ENCODE measurements at regions not wholly inside any gene's neighbourhood (a gene's known extent, or its start where the extent isn't known, plus 50 kb on each side); places are given as distances from the start of the nearest gene placed in this dataset.
"Not testable (repeated sequence)": the region's sequence is repeated elsewhere in the genome, so short reads cannot be mapped to it uniquely, and the experiment has no call there.

DNA sequence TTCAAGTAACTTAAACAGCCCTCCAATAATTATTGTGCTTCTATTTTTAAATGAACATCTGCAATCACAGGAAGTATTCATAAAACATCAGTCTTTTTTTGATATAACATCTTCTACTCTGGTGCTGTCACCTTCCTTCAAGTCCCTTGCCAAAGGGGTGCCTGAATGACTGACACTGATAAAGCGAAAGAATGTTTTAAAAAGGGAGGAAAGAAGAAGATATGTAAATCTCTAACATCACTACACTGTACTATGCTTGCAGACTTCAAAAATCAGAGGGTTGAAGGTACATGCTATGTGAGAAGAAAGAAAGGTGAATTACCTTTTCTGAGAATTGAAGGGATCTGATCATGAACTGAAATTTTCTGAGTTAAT is 253.7 kb downstream of the ZPLD1 start:
- DNase-seq: no peak

DNA sequence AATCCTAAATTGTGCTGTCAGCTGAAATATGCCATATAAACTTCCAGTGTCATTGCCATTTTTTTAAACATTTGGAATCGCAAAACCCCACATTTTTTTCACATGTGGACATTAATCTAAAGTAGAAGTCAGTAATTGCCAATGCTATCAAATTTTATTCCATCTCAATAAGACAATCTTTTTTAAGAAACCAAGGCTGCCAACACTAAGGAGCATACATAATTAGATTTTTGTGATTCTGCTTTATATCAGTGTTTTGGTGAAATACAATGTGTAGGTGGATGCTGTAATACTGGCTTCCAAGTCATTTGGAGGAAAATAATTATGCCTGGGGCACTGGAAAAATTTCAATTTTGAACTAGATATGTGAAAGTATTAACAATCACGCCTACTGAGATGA is 256.7 kb downstream of the ZPLD1 start:
- no peak for DNase-seq

DNA sequence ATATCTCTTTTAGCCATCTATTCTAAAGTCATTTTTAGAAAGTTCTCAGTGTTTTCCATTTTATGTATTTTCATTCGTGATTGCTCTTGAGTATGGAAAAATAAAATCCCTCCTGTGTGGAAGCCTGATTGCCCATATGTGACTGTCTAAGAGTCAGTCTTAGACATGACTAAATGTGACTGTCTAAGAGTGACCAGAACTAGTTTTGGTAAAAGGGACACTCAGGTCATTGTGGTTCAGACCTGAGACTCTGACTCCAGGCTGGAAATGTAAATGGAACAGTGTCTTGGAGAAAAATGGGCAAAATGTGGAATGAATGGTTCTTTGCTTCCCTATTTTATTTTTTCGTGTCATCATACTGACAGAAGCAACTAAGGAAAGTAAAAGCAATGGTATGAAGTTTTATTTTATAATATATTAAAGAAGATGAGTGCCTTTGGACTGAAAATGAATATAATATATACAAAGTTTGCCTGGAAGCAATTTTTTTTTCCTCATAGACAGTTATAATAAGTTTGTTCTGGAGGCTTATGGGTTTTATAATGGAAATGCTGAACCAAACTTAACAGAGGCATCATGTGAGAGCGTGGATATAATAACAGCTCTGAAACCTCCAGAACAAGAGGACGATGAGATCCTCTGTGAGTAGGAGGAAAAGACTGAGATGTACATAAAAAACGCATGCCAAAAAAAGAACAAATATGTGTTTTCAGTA is 264.4 kb downstream of the ZPLD1 start:
- DNase-seq: no peak

DNA sequence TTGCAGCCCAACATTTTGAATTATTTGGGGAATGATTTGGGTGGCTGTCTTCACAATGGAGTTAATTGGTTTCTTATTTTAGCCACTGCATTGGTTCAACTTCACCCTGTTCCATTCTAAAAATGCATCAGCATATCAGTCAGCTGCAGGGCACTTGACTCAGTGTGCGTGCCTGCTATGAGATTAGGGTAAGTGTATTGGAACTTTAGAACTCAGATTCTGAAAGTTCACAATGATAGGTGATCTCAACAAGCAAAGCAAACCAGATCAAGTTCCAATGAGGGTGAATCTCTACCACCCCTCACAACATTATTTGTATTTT is 265.0 kb downstream of the ZPLD1 start:
- DNase-seq: no peak

DNA sequence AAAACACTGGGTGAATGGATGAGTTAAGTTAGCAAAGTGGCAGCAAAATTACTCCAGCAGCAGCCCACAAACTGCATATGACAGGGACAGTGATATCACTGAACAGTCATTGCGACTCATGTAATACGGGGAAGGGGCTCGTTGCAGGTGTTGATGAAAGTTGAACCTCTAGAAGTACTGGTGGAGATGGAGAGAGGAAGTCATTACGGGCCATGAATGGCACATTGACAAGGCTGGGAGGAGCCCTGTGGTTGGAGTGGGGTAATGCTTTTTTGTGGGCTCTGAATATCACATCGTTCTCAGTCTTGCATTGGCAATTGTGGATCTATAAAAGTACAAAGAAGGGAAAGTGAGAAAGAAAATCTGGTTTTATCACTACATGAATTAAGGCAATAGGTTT is 278.1 kb downstream of the ZPLD1 start:
- no peak for DNase-seq

DNA sequence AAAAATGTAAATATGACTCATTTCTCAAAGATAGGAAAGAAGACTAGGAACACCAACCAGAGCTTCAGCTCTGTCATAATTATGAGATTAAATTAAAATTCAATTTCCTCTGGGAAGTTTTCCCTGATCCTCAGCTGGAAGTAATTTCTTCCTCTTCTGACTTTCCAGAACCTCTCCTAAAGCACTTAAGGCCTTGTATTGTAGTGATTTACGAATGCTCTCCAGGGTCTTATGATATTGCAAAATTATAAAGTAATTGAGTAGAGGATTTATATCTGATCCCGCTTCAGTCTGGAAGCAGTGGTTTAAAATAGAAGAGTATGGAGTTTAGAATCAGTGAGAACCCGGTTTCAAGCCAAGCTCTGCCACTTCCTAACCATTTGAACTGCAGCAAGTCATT is 279.8 kb downstream of the ZPLD1 start:
- DNase-seq: no peak

DNA sequence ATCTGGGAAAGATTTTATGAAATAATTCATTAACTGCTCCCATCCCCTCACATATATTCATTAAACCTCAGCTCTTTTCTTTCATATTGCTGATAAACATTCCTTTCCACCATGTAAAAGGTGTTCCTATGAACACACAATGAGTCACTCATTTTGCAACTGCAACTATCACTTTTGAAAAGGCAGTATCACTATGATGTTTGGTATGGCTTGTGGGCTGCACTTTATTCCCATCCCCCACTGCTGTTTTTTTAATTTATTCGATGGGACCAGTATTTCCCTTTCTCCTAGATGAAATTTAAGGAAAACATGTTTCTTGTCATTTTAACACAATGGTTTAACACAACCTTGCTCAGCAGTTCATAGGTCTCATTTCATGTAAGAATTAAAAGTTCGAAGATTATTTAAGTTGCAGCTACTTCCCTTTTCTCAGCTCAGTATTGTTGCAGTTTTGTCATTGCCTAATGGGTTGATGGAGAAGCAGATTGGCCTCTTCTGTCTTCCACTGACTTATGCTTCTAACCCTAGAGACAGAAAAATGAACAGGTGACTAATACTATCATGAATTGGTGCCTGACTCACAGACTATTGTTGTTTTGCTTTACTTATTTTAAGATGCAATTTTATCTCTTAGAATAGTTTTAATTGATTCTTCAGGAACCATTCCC is 280.3 kb downstream of the ZPLD1 start:
- DNase-seq: no peak

DNA sequence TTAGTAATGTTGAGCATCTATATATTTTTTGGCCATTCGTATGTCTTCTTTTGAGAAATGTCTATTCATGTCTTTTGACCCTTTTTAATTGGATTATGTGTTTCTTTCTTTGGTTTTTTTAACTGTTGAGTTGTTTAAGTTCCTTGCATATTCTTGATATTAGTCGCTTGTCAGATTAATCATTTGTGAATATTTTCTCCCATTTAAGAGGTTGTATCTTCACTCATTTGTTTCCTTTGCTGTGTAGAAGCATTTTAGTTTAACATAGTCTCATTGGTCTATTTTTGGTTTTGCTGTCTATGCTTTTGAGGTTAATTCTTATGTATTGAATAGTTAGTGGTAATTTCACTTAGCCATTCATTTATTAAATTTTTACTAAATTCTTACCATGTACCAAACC is 283.8 kb downstream of the ZPLD1 start:
- DNase-seq: no peak

DNA sequence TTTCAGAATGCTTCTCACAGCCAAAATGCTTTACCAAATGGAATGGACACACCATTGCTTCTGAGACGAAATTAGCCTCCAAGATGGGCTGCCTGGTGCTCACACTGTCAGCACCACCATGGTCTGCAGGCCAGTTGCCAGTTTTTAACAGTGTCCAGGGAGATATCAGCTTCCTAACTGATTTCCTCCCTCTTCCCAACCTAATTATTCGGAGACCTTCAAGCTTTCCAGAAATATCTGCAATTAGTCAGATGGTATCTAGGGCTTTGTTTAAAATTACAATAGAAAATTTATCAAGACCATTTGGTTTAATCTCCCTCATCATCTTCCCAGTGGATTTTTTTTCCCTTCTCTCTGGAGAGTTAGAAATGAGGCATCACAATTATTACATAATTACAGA is 287.5 kb downstream of the ZPLD1 start:
- DNase-seq: no peak

DNA sequence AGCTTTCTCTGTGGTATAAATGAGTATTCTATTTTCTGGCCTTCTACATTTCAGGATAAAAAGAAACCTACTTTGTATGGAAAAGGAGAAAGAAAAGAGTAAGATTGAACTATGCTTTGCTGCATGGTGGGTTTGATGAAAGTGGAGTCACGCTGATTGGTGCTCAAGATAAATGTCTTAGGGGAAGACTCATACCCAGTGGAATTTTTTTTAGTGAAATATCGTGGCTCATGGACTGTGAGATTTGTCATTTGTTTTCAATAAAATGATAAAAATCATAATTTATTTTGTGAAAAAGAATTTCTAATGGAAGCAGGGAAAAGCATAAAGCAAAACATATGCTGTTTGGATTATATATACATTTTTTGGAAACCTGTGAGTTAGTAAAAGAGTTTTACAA is 292.5 kb downstream of the ZPLD1 start:
- DNase-seq: no peak

DNA sequence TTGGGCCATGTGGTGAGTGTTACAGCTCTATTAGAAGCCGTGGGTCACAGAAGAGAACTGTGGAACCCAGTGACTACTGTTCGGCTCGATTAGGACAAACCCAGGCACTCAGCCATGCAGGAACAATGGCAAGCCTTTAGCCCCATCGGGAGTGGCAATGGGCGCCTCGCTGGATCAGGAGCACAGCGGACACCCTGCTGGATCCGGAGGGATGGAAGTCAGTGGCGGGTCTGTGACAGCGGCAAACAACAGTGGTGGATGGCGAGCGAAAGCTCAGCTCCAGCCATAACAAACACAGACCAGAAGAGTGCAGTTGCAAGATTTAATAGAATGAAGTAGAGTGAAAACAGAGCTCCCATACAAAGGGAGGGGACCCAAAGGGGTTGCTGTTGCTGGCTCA is 297.8 kb downstream of the ZPLD1 start:
- DNase-seq: not testable (repeated sequence)

DNA sequence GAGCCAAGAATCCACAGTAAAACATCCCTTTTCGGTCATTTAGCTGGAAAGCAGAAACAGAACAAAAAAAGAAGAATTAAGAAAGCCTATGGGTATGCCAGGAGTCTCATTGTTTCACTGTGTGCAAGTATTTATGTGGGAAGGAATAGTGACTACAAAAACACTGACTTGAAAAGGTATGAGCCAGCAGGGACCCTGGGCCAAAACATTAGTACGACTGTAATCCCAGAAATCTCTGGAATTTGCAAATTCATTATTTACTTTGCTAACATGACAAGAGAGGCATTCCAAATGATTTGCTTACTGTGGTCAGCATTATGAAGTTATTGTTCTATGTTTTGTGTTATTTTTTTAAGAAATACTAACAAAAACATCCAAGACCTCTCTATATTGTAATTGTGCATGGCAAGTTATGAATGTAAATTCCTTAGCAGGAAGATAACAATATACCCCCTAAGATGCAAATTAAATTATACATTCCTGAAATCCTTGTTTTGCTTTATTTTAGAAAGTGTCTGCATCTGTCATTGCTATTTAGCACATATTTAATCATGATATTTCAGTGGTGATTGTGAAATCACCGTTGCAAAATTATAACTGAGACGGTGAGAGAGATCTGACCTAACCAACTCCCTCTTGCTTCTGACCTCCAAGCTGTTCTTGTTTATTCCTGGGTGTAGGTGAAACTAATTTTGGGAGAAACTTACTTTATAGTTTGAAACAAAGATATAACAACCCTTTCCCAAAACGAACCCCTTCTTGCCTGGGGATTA is 299.2 kb downstream of the ZPLD1 start:
- no peak for DNase-seq

DNA sequence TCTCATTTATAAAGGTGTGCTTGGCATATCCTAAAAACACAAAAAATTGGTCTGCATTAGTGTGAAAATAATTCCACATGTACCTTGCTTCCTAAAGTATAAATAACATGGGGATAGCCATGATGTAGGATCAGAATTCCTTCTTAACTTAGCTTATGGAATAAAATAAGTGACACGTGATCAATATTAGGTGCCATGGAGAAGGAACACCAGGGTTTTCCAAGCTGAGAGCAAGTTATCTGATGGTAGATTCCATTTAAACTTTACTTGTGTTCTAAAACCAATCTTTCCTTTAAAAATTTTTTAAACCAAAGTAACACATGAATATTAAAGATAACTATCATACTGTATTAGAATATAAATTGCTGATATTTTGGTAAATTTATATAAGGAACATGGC is 300.5 kb downstream of the ZPLD1 start:
- DNase-seq: no peak

DNA sequence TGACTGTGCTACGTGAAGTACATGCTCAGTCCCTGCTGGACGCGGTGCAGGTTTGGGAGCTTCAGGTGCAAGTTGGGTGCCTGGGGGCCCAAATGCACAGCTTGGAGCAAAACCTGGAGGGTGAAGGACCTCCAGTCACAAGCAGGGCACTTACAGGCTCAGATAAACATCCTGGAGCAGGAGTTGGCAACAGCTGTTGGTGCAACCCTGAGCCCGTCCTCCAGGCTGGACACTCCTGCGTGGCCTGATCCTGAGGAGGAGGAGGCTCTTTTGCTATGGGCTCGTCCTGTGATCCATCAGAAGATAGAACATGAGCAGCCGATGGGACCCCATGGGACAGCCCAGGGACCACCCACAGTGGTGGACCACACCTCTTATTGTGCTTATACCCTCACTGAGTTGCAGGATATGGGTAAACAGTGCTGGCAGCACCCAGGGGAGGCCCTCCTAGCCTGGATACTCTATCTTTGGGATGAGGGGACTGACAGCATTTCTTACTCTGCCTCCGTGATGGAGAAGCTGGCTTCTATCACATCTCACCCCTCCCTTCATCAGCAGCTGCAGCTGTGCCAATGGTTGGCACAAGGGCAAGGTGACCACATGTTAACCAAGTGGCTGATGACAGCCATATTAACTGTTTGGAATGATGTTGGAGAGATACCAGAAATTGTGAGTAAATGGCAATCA is 301.6 kb downstream of the ZPLD1 start:
- DNase-seq: no peak

DNA sequence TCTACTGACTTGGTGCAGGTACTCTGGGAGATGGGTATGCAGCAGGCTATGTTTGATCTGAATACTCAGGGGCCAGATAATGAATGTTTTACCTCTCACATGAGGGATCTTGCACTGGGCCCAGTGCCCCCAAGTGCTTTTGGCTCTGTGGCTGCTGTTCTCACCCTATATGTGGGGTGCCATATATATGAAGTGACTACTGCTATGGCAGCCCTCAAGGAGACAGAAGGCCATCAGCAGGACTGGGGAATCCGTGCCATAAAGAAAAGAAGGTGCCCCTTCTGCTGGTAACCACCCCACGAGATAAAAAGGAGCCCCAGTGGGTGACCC is 302.1 kb downstream of the ZPLD1 start:
- DNase-seq: no peak

DNA sequence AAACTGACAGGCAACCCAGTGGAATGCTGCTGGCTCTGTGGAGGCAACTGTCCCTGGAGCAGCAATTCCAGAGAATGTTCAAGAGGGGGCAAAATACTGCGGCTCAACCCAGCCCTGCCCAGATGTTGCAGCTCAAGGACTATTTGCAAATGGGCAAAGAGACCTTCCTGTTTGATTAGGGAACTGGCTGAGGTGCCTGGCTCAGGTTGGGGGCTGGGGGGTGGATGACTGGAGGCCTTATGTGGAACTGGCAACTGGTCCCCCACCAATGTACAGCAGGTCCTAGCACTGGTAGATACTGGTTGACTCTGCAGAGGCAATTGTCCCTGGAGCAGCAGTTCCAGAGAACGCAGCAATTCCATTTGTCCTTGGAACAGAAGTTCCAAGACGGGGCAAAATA is 302.5 kb downstream of the ZPLD1 start:
- no peak for DNase-seq

DNA sequence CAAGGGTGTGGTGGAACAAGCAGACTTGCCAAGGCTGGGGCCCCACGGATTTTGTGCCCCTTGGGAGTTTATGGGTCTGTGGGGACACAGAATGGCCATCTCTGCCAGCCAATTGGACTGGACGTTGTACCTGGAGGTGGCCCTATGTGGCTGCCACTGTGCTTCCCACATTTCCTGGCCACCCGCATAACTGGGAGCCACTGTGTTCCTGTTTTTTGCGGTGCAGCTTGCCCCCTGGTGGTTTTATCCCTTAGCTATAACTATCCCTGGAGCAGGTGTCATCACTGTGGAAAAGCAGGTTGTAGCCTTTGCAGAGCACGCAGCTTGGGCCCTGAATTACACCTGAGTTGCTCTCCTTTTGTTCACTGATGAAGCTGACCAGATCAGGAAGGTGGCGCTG is 306.3 kb downstream of the ZPLD1 start:
- DNase-seq: no peak

DNA sequence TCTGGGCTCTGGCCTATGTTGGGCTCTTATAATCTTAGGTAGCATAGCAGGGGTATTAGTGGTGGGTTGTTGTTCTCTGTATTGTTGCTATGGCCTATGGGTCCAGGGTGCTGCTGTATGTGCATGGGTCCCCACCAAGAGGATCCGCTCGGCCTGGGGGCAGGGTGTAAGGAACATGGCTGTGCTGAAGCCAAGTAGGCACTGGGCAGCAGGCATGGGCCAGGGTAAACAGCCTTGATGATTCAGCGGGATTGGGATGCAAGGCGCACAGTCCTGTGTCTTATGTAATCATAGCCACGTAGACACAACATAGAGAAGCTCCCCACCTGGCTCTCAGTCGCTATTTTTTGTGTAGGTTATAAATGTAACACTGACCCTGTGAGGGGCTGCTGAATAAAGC is 306.9 kb downstream of the ZPLD1 start:
- DNase-seq: no peak

DNA sequence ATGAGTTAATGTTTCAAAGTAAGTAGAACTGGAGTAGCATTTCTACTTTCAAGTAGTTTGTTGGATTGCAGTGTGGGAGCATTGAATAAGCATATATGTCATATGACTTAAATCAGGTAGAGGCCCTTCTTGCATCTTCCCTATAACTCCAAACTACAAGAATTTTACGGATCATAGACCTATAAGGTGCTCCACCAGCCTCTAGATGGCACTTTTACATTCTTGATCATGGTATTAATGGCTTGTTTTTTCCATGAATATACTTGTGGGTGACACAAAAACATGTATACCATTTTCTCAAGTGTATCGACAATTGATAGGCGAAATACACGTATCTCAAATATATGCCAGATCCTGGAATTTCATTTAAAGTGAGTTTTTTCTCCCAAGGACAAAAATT is 311.1 kb downstream of the ZPLD1 start:
- no peak for DNase-seq

DNA sequence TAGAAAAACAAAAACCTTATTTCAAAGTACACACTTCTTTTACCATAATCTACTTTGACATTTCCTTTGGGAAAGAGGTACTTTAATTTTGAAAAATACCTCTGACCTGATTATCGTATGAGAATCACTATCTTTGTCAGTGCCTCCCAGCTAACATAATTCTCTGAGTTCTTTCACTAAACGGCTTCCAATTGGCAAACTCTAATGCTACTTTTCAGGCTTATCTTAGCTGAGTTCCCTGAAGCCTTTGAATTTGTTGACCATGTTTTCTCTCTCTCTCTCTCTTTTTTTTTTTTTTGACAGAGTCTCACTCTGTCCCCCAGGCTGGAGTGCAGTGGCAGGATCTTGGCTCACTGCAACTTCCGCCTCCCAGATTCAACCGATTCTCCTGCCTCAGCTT is 312.8 kb downstream of the ZPLD1 start:
- no peak for DNase-seq

DNA sequence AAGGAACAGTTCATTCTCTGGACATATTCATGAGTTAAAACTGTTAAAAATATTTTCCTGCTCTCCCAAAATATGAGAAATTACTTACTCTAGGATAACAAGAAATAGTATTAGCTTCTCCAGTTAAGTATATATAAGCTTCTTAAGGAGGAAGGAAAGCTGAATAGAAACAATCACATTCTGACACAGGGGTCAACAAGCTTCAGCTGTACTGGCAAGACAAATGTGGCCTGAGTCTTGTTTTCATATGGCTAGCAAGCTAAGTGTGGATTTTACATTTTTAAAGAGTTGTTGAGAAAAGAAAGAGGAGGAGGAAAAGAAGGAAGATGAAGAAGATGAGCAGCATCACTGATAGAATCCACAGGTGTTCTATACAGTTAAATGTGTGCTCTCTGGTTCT is 313.8 kb downstream of the ZPLD1 start:
- no peak for DNase-seq

DNA sequence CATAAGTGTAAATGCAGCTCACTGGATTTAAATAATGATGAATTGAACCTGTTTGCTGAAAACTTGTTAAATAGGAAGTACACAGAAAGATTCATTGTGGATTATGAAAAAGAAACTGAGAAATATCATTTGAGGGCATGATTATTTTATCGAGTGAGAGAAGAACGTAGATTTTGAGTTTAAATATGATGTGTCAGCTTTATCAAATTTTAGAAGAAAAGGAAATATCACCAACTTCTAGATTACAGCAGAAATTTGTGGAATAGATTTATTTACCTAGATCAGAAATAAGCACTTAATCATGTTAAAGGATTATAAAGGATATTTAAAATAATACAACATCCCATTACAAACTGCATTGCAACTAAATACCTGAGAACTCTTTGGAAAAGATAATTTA is 315.5 kb downstream of the ZPLD1 start:
- no peak for DNase-seq

DNA sequence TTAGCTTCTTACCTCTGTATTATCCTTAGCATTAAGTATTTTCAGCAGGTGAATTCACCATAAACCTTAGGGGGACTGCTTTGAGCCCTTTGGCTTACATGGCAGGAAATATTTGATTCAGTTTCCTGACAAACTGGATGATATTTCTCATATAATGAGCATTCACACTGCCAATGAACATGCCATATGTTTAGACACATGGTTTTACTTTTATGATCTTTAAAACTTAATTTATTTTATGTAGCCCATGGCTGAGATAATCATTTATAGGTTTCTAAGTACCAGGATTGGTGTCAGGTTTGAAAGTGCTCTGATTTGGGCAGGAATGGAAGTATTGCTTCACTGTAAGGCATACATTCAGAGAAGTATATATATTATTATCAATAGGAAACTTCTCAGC is 319.1 kb downstream of the ZPLD1 start:
- no peak for DNase-seq

DNA sequence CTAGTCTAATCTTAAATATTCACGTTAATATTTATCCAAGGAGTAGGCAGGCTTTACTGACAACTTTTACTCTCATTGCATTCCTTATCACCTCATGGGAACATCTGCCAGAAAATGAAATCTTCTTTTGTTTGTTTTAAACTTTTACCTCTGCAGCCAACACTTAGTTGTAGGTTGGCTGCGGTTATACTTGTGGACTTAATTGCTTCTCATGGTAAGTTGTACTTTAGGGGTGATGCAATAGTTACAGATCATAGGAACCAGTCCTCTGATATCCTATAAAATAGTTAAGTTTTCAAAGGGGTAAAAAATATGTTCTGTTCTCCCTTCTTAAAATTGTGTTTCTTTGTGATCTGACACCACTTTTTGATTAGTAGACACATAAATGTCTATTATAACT is 321.9 kb downstream of the ZPLD1 start:
- DNase-seq: no peak
